ENCODE measurements at regions not wholly inside any gene's neighbourhood (a gene's known extent, or its start where the extent isn't known, plus 50 kb on each side); places are given as distances from the start of the nearest gene placed in this dataset.

DNA sequence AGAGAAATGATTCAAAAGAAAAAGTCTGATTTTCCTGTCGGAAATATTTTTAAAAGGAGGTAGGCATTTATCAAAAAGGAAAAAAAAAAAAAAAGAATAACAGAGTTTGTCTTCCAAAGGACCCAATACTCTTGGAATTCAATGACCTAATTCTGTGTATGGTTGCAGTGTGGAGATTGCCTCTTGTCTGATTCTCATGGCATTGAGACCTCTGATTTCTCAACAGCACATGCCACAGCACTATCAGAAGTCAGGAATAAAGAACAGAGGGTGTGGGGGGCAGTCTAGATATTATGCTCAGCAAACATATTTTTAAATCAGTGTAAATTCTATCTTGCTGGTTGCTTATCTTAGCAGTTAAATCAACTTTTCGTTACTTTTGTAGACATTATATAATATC lies 81.3 kb upstream of the SOX9 start:
- intact Hi-C loops (cut with DNase I) = no loop called here

GRCh38 chr17:72046178-72046577 lies 74.6 kb upstream of the SOX9 start:
- Histone ChIP-seq H3K4me1 (no peaks in the 10 kb centered on the region), H3K36me3 (no peaks in the 10 kb centered on the region), H3K27me3 (no peaks in the 10 kb centered on the region), H3K27ac (no peak overlapping the region), H3K9me3 (no peaks in the 10 kb centered on the region), H3K4me3 (no peak overlapping the region)
- intact Hi-C loops (cut with DNase I) = no loop called here
- no peak for DNase-seq (ENCODE audit: extremely low spot score in 2 of 2)
- TF ChIP-seq CTCF (IDR thresholded peaks at IDR 0.05) (no peak), POLR2AphosphoS5 (IDR thresholded peaks at IDR 0.05; ENCODE audit: insufficient read depth in 1 of 2, low read depth in 1 of 2) (no peak), POLR2A (IDR thresholded peaks at IDR 0.05) (no peak)

More for the DNA sequence above, 81.3 kb upstream of the SOX9 start:
- no peak overlapping the region for H3K4me3 ChIP-seq
- H3K4me1 ChIP-seq = no peaks in the 10 kb centered on the region
- H3K27ac ChIP-seq = no peak overlapping the region
- TF ChIP-seq CTCF (IDR thresholded peaks at IDR 0.05) (no peak), POLR2A (IDR thresholded peaks at IDR 0.05) (no peak), POLR2AphosphoS5 (IDR thresholded peaks at IDR 0.05; ENCODE audit: insufficient read depth in 1 of 2, low read depth in 1 of 2) (no peak)
- no peaks in the 10 kb centered on the region for H3K36me3 ChIP-seq
- no peaks in the 10 kb centered on the region for H3K9me3 ChIP-seq
- no peak for DNase-seq (ENCODE audit: extremely low spot score in 2 of 2)
- H3K27me3 ChIP-seq = no peaks in the 10 kb centered on the region

- Histone ChIP-seq H3K27me3 (no peaks in the 10 kb centered on the region), H3K4me3 (no peak overlapping the region), H3K27ac (no peak overlapping the region), H3K9me3 (no peaks in the 10 kb centered on the region), H3K4me1 (no peaks in the 10 kb centered on the region), H3K36me3 (no peaks in the 10 kb centered on the region)
- intact Hi-C loops (cut with DNase I) = no loop called here
- no peak for TF ChIP-seq CTCF (IDR thresholded peaks at IDR 0.05)
- no peak for TF ChIP-seq POLR2A (IDR thresholded peaks at IDR 0.05)
- TF ChIP-seq POLR2AphosphoS5 (IDR thresholded peaks at IDR 0.05; ENCODE audit: insufficient read depth in 1 of 2, low read depth in 1 of 2) = no peak
- no peak for DNase-seq (ENCODE audit: extremely low spot score in 2 of 2)
Observed at GRCh38 chr17:72046643-72047612, 73.9 kb upstream of the SOX9 start.

GRCh38 chr17:72049914-72050313 lies 70.9 kb upstream of the SOX9 start:
- Histone ChIP-seq H3K4me1 (no peaks in the 10 kb centered on the region), H3K27ac (no peak overlapping the region), H3K4me3 (no peak overlapping the region), H3K27me3 (no peaks in the 10 kb centered on the region), H3K36me3 (no peaks in the 10 kb centered on the region), H3K9me3 (no peaks in the 10 kb centered on the region)
- no peak for TF ChIP-seq POLR2AphosphoS5 (IDR thresholded peaks at IDR 0.05; ENCODE audit: insufficient read depth in 1 of 2, low read depth in 1 of 2)
- no peak for TF ChIP-seq CTCF (IDR thresholded peaks at IDR 0.05)
- no peak for TF ChIP-seq POLR2A (IDR thresholded peaks at IDR 0.05)
- intact Hi-C loops (cut with DNase I) = no loop called here
- no peak for DNase-seq (ENCODE audit: extremely low spot score in 2 of 2)

- no peaks in the 10 kb centered on the region for H3K9me3 ChIP-seq
- H3K4me3 ChIP-seq = no peak overlapping the region
- no peak for DNase-seq (ENCODE audit: extremely low spot score in 2 of 2)
- H3K27ac ChIP-seq = no peak overlapping the region
- no peaks in the 10 kb centered on the region for H3K27me3 ChIP-seq
- no peaks in the 10 kb centered on the region for H3K36me3 ChIP-seq
- H3K4me1 ChIP-seq = no peaks in the 10 kb centered on the region
- TF ChIP-seq POLR2A (IDR thresholded peaks at IDR 0.05) = no peak
- no peak for TF ChIP-seq POLR2AphosphoS5 (IDR thresholded peaks at IDR 0.05; ENCODE audit: insufficient read depth in 1 of 2, low read depth in 1 of 2)
- no peak for TF ChIP-seq CTCF (IDR thresholded peaks at IDR 0.05)
- intact Hi-C loops (cut with DNase I) = no loop called here
Observed at GRCh38 chr17:72053036-72053435, 67.8 kb upstream of the SOX9 start.

Data from vagina (tissue), 2 donors.